CD4-positive, alpha-beta T cell (primary cell): ENCODE measurements at regions not wholly inside any gene's neighbourhood (a gene's known extent, or its start where the extent isn't known, plus 50 kb on each side); places are given as distances from the start of the nearest gene placed in this dataset.

Source experiments
- ATAC-seq: fragments of 200-7000 bp; cut with Tn5 transposase; one replicate; pipeline ENCODE4 v1.10.0; 2022; ENCODE audit warnings: mild to moderate bottlenecking; ENCODE audit not compliant: poor library complexity
- CTCF ChIA-PET: fragments of 350-600 bp; sonication (Branson Sonifier 250); formaldehyde crosslinking; loops from one replicate; lab custom pipeline; 2021; ENCODE audit warnings: antibody characterized with exemption, inconsistent platforms; lab: Charles Lee
- POLR2A ChIA-PET: fragments of 350-600 bp; sonication (Branson Sonifier 250); formaldehyde crosslinking; loops from one replicate; lab custom pipeline; 2021; ENCODE audit warnings: antibody characterized with exemption, inconsistent platforms; lab: Charles Lee
- DNase-seq, 14 experiments: peaks; one replicate each; pipeline ENCODE4 v3.0.0-alpha.2; 2013 to 2020; ENCODE audit warnings: mixed read lengths in 2 of 14
- H3K27ac ChIP-seq, 2 donors: one replicate each; pipeline versions ENCODE4 v1.5.1 to v1.7.0; 2013; ENCODE audit warnings: low read length in 2 of 2, low read depth in 1 of 2, mild to moderate bottlenecking in 1 of 2
- H3K27me3 ChIP-seq, 2 experiments: 1 replicate in 1 of 2; 2 replicates in 1 of 2; pipeline versions ENCODE4 v1.6.1 to v1.7.0; 2013; ENCODE audit warnings: low read length in 2 of 2, control low read depth in 1 of 2, mild to moderate bottlenecking in 1 of 2, moderate library complexity in 1 of 2; ENCODE audit not compliant: insufficient read depth in 2 of 2, control insufficient read depth in 1 of 2
- H3K36me3 ChIP-seq: one replicate; pipeline ENCODE4 v1.6.1; 2013; ENCODE audit warnings: low read length, control low read depth; ENCODE audit not compliant: insufficient read depth
- H3K4me1 ChIP-seq: one replicate; pipeline ENCODE4 v1.6.1; 2013; ENCODE audit warnings: low read length, control low read depth; ENCODE audit not compliant: insufficient read depth
- H3K4me3 ChIP-seq: one replicate; pipeline ENCODE4 v1.5.1; 2013; ENCODE audit warnings: mild to moderate bottlenecking, low read length, moderate library complexity
- H3K9me3 ChIP-seq, 2 experiments: 1 replicate in 1 of 2; 2 replicates in 1 of 2; pipeline versions ENCODE4 v1.6.1 to v1.7.0; 2013; ENCODE audit warnings: low read length in 2 of 2, mild to moderate bottlenecking in 2 of 2, control low read depth in 1 of 2, moderate library complexity in 1 of 2; ENCODE audit not compliant: control insufficient read depth in 1 of 2, insufficient read depth in 1 of 2
- H3K27ac Mint-ChIP-seq: one replicate; pipeline ENCODE4 v1.8.0; 2020; ENCODE audit warnings: mixed read lengths
- H3K27me3 Mint-ChIP-seq: one replicate; pipeline ENCODE4 v1.8.0; 2021; ENCODE audit warnings: mixed read lengths
- H3K36me3 Mint-ChIP-seq: one replicate; pipeline ENCODE4 v1.8.0; 2021; ENCODE audit warnings: low read depth, mixed read lengths
- H3K4me1 Mint-ChIP-seq: one replicate; pipeline ENCODE4 v1.8.0; 2021; ENCODE audit warnings: low read depth, mixed read lengths
- H3K4me3 Mint-ChIP-seq: one replicate; pipeline ENCODE4 v1.8.0; 2020; ENCODE audit warnings: mild to moderate bottlenecking, mixed read lengths
- H3K9me3 Mint-ChIP-seq: one replicate; pipeline ENCODE4 v1.8.0; 2020; ENCODE audit warnings: mixed read lengths
- CTCF ChIP-seq: fragments of 200-600 bp; IDR thresholded peaks from one replicate; pipeline ENCODE4 v1.8.0; 2022; ENCODE audit warnings: antibody characterized with exemption, mild to moderate bottlenecking
- intact Hi-C, 2 experiments: fragments of 100-400 bp; cut with DNase I in 1 of 2; cut with micrococcal nuclease in 1 of 2; formaldehyde crosslinking; loops; one replicate each; pipeline versions ENCODE4 v1.15.1 to v1.9.0; 2023 to 2025; cut with DNase I, micrococcal nuclease

- ATAC-seq (no peak), DNase-seq (no peak)
- no peaks in the 10 kb centered on the region for H3K9me3 Mint-ChIP-seq
- intact Hi-C loops, result no loop called here
- no peaks in the 10 kb centered on the region for H3K4me1 ChIP-seq
- no peak overlapping the region for H3K4me3 ChIP-seq
- no peak overlapping the region for H3K27ac Mint-ChIP-seq
- no peaks in the 10 kb centered on the region for H3K4me1 Mint-ChIP-seq
- no peaks in the 10 kb centered on the region for H3K36me3 ChIP-seq
- TF ChIP-seq CTCF, result no peak
- ChIA-PET POLR2A (no interaction called here), CTCF (no interaction called here)
- H3K4me3 Mint-ChIP-seq, result no peak overlapping the region
- H3K36me3 Mint-ChIP-seq, result no peaks in the 10 kb centered on the region
- no peaks in the 10 kb centered on the region for H3K27me3 ChIP-seq
- H3K27ac ChIP-seq, result no peak overlapping the region
- no peaks in the 10 kb centered on the region for H3K9me3 ChIP-seq
- peaks cover 10% of the 10 kb centered on the region for H3K27me3 Mint-ChIP-seq
Measured at GRCh38 chr1:58104960-58105359, 441.6 kb downstream of the OMA1 start.

GRCh38 chr1:58096714-58097113 lies 449.8 kb downstream of the OMA1 start:
- no peak overlapping the region for H3K27ac ChIP-seq
- no peak for TF ChIP-seq CTCF
- H3K9me3 ChIP-seq, result no peaks in the 10 kb centered on the region
- intact Hi-C loops, result no loop called here
- no peak for DNase-seq
- no peaks in the 10 kb centered on the region for H3K36me3 ChIP-seq
- Mint-ChIP-seq H3K4me3 (no peak overlapping the region), H3K4me1 (no peaks in the 10 kb centered on the region), H3K27ac (no peak overlapping the region), H3K27me3 (no peaks in the 10 kb centered on the region), H3K9me3 (no peaks in the 10 kb centered on the region), H3K36me3 (no peaks in the 10 kb centered on the region)
- no peak overlapping the region for H3K4me3 ChIP-seq
- ChIA-PET CTCF (no interaction called here), POLR2A (no interaction called here)
- H3K27me3 ChIP-seq, result no peaks in the 10 kb centered on the region
- H3K4me1 ChIP-seq, result no peaks in the 10 kb centered on the region
- ATAC-seq, result no peak

- Mint-ChIP-seq H3K9me3 (no peaks in the 10 kb centered on the region), H3K4me1 (peaks cover under 1% of the 10 kb centered on the region), H3K27ac (no peak overlapping the region), H3K27me3 (no peaks in the 10 kb centered on the region), H3K36me3 (no peaks in the 10 kb centered on the region), H3K4me3 (no peak overlapping the region)
- ChIA-PET POLR2A (no interaction called here), CTCF (no interaction called here)
- H3K4me3 ChIP-seq, result no peak overlapping the region
- H3K27me3 ChIP-seq, result no peaks in the 10 kb centered on the region
- intact Hi-C loops, result no loop called here
- H3K36me3 ChIP-seq, result no peaks in the 10 kb centered on the region
- no peak for DNase-seq
- H3K4me1 ChIP-seq, result no peaks in the 10 kb centered on the region
- TF ChIP-seq CTCF, result no peak
- no peak overlapping the region for H3K27ac ChIP-seq
- H3K9me3 ChIP-seq, result no peaks in the 10 kb centered on the region
- ATAC-seq, result no peak
Measured at GRCh38 chr1:58095183-58095582, 451.3 kb downstream of the OMA1 start.
